ENCODE measurements at regions not wholly inside any gene's neighbourhood (a gene's known extent, or its start where the extent isn't known, plus 50 kb on each side); places are given as distances from the start of the nearest gene placed in this dataset.
"Not testable (repeated sequence)": the region's sequence is repeated elsewhere in the genome, so short reads cannot be mapped to it uniquely, and the experiment has no call there.

DNA sequence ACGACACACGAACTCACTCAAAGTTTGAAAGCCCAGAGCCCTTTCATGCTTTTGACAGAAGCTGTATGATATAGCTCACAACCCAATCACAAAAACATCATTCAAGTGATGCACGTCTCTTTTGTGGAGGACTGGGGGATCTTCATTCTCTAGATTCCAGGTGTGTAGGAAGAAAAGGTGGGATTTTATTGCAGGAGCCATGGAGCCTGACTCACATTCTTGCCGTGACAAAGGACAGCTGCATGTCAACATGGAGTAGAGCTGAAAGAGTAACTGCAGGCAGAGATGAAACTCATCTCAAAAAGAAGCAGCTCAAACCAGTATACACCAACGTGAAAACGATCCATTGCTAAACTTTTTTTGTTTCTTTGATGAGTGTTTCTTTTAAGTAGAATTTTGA, 50.9 kb upstream of the PDE1A start:
- no peak for DNase-seq

DNA sequence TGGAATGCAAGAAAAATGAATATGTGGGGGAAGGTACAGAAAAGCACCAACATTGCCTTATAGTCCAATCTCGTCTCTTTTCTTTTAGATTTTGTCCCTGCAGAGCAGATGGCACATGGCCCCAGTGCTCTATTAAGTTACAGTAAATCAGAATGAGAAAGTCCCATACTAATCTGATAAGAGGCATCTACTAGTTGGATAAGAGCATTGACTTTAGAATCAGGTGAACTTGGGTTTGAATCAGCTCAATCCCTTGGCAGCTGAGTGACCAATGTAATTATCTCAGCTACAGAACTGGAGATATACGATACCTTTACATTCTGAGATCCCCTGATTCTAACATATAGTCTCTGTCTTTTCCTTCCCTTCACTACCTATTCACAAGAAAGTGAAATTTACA, 54.8 kb upstream of the PDE1A start:
- DNase-seq, result no peak

DNA sequence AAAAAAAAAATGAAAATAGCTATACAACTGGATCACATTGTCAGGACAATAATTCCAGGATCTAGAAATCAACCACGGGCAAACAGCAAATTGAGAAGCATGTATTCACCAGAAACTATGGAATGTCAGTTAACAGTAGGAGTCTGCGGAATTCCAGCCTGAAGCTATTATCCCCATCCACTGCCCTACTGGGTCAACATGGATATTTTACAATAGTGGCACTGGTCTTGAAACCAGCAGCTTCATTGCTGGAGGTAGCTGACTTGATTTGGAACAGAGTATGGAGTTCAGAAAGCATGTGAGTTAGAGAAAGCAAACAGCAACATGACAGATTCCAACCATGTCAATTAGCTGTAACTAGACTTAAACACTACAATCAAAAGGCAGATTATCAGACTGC, 55.7 kb upstream of the PDE1A start:
- no peak for DNase-seq

DNA sequence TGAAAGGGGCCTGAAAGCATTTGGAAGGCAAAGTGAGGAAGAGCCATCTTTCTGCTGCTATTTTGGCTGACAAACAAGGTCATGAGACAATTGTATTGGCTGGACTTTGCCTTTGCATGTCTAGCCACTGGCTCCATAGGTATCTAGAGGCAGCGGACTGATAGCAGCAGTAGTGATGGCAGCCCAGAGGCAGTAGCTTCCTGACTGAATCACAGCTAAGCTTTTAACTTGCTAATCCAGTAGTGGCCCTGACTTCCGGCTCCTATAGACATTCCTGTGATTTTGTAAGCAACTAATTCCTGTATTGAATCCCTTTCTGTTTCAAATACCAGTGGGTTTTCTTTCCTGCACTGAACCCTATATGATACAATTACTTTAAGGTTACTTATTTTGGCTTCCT, 69.8 kb upstream of the PDE1A start:
- DNase-seq, result no peak

DNA sequence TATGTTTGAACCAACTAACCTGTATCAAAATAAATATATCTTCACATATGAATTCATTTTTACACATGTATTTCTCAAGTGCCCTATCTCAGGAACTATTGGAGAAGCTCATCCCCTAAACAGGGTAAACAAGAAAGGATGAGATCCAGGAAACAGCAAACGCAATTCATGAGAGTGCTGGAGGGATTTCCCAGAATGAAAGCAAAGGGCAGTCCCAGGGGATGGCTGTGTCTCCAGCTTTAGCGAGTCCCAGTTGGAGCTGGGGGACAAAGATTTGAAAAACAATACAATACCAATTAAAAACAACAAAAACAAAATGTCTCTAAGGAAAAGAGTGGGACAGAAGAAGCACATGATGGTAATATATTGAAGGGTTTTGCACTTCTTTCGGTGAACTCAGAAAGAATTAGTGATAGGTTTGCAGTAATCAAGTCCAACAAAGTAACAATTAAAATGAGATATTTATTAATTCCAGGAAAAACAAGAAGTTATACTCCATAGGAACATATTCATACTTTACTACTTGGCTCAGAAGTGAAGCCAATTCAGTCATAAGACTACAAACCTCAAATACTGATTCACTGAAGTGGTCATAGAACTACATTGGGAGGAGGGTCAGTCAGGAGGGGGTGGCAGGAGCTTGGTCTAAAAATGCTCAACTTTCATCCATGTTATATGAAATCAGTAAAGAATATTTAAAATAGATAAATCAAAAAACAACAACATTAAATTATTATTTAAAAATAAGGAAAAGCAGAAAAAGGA, 73.1 kb upstream of the PDE1A start:
- DNase-seq, result no peak

DNA sequence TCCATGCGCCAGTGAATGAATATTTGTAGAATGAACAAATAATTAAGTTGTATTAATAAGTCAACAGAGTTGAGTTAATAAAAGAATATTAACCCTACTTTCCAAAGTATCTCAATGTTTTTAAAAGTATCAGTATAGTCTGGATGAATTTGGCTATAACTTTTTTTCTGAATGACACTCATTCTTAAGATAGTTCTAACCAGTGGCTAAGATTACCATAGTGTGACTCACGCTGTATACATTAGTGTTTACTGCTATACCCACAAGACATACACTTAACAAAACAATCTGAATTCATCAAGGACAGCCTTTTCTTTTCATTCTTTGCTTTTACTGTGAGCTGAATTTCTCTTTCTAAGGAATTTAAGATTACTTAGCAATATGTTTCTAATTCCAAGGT, 77.0 kb upstream of the PDE1A start:
- DNase-seq, result no peak

DNA sequence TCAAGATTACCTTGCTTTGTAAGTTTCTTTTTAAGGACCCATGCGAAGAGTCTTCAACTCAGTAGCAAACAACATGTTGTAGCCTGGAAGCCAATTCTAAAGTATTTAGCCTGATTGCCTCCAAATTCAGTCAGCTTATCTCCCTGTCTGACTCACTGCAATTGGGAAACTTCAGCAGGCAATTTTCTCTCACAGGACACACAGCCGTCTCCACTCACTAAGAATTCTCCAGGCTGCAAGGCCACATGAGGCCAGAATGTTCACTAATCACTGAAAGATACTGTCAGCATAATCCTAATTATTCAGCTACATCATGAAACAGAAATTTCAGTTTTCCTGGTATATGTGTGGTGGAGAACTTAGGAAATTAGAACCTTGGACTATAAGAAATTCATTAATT, 78.1 kb upstream of the PDE1A start:
- DNase-seq, result no peak

DNA sequence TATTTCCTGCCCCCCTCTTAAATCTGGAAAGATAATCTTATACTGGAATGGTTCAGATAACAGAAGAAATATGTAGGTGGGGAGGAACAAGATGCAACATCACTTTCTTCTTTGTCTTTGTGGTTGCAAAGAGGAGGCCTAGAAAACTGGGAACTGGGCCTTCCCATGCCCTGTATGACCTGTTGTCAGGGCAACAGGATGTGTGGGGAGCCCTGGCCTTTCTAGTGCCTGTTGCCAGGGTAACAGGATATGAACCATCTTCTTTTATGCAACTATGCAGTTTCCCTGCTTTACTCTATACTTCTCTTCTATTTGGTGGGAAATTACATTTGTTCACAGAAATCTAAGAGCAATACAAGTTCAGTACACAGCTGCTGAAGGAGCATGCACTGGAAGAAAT, 79.8 kb upstream of the PDE1A start:
- DNase-seq, result no peak

DNA sequence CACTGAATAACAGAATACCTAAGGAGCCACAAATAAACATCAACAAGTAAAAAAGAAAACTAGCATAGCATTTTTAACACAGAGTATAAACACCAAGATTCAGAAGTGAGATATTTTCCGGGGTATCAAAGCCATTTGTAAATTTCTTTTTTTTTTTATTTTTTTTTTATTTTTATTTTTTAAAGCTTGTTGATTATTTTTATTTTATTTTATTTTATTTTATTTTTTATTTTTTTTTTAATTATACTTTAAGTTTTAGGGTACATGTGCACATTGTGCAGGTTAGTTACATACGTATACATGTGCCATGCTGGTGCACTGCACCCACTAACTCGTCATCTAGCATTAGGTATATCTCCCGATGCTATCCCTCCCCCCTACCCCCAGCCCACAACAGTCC, 81.7 kb upstream of the PDE1A start:
- DNase-seq, result not testable (repeated sequence)

DNA sequence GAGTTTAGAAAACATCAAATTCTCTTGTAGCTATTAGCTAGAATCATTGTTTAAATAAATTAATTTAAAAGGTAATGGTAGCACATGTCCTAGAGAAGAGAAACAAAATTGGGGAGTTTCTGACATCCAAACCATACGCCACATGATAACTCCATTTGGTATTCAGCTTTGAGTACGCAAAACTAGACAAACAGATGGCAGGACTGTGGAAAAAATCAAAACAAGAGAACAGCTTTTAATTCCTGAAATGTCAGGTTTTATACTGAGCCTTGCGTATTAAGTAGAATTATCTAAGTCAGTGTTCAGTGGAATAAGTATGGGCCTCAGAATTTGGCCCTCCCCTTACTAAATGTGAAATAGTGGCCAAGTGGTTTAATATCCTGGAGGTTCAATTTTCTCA, 82.4 kb upstream of the PDE1A start:
- DNase-seq, result no peak

DNA sequence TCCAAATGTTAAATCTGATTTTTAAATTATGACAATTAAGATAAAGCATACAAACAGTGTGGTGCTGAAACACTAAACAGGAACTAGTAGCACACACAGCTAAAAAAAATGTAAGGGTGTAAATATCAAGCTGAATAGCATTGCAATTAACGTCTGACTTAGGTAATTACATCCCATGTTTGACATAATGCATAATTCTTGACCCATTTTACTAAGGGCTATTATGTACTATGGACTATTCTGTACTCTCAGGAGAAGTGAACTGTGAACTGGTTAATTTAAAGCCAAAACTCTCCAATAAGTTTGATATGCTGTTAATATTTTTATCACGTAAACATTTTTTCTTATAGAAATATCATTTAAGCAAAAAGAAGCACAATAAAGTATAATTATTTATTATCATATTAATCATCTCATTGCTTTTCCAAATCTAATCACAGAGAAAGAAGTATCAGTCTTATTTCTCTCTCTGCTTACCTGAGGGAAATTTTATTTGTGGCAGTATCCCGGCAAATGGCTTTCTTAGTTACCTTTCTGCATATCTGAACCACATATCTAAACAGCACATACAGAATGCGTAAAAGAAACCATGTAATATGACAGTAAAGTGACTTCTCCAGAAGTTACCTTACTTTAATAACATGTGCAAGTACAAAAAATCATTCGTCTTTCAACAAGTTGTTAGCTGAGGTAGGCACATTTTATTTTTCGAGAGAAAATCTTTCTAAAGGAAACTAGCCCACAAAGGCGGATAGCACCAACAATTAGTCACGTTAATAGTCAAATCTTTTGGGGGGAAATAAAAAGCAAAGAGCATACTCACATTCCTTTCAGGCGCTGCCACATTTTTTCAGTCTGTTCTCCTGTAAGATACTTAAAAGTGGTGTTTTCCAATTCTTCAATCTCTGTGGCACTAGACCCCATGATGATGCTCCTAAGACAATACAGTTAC, 94.9 kb upstream of the PDE1A start:
- no peak for DNase-seq

DNA sequence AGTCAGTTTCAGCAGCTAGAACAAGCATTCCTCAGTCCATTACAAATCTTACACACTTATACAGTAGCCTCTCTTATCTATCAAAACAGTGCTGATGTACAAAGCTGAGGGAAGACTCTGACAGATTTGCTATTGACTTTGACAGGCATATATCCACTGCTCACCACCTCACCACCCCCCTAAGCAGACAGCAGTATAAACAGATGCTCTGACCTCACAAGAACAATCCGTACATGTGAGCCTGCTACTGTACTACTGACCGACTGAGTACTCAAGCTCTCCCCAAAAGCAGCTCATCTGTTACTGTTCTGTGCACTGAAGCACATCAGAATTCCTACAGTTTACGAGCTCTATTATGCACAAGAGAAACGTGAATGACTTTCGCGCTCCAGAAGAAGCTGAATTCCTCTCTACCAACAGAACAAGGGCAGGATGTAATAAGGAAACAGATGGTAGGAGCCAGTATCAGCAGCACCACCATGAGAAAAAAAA, 95.6 kb upstream of the PDE1A start:
- peak; percentile 90 for DNase-seq

DNA sequence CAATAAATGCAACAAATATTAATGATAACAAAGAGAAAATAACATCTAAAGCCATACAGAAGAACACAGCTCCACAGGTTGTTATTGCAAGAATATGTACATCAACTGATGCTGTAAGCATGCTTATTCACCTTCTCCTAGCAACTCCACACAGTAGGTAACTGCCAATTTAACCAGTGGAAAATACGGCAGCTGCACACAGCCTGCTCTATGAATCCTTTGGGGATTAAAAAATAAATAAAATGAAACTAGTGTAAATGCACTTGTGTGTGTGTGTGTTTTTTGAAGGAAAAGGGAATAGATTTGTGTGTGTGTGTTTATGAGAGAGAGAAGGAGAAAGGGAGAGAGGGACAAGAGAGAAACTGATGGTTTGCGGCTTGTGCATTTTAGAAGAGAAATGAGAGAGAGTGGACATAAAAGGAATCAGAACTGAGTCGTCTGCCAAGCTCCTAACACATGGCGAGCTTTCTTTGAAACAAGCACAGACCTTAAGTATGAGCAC, 96.2 kb upstream of the PDE1A start:
- peak; percentile 90 for DNase-seq

DNA sequence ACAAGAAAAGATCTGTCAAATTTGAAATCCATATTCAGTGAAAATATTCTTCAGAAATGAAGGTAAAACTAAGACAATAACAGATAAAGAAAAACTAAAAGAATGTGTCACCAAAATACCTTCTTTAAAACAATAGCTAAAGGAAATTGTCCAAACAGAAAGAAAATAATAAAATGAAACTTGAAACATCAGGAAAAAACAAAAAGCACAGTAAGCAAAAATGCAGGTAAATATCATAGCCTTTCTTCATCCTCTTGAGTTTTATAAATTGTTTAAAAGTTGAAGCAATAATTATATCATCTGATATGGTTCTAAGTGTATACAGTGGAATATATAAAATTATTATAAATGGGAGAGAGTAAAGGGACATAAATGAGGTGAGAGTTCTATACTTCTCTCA, 103.8 kb upstream of the PDE1A start:
- no peak for DNase-seq

DNA sequence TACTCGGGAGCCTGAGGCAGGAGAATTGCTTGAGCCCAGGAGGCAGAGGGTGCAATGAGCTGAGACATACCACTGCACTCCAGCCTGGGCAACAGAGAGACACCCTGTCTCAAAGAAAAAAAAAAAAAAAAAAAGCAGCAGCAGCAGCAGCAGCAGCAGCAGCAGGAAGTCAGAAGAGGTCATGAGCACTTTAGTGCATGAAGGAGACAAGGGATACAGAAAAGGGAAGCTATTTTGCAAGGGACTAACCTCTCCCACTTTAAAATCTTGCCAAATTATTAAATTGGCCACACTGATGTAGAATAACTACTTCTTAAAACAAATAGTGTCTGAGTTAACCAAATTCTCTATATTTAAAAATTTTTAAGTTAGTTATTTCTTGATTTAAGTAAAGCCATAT, 113.4 kb upstream of the PDE1A start:
- no peak for DNase-seq

DNA sequence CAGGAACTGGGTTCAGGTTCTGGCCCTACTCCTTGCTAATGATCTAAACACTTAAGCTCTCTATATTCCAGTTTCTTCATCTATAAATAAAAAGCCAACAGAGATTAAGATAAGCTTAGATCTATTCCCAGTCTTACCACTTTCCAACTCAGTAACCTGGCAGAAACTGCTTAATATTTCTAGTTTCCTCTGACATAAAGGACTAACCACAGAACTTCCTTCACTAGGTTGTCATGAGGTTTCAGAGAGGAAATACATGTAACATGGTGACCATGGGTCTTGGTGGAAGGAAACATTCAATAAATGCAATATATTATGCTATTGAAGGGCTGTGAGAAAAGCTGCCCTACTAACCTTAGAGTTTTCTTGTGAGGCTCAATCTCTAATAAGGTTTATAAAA, 114.4 kb upstream of the PDE1A start:
- no peak for DNase-seq

DNA sequence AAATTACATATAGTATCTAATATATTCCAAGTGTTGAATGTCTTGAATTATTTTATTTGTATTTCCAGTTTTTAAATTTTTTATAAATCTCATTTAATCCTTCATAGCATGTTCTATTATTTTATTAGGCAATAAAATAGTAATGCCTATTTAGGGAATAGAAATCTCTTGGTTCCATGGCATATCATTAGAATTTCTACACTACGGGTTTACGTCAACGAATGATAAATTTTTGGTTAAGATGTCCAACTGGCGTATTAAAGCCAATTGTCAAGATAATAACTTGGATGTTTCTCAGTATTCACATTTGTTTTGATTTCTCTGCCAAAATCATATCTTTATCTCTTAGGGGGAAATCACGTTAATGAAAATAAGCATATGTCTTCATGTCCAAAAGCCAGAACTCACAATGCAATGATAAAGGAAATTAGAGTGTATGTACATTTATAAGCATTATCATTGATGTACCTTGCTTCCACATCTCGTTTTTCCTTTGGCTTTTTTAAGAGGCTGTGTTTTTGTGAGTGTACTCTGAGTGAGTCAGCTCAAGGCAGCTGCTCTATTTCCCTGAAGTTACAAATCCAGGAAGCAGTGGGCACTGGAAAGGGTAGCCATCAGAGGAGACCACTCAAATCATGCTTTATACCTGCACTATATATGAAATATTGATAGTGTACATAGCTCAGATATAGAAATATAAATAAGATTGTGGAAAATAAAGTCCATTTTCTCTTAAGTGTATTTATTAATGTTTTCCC, 115.8 kb upstream of the PDE1A start:
- no peak for DNase-seq

DNA sequence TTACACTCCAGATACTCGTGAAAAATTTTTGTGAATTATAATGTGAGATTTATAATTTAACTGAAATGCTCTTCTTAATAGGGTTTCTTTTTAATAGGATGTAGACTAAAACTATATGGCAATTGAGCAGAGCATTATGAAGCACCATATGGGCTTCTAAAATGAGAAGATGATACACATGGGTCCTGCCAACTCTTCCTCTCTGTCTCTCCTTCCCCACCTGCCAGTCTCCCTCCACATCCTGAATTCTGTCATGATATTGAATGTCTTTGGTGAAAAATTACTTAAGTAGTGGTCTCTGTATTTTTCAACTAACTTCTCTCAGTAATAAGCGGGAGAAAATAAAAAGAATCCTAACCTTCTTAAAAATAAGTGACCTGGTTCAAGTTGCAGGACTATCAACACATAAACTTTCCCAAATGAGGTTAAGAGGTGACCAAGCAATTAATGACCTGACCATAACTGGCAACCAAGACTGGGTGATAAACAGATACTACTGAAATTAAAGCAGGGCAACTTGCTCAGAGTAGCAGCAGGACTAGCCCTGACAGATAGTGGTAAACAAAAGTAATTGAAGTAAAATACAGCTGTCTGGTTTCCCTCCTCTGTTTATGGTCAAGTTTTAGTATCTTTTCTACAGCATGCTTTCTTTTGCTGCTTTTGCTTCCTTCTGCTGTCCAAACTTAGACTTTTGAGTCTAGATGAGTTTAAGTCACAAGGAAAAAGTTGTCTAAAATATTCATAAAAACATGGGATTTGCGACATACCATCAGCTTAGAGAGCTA, 117.1 kb upstream of the PDE1A start:
- DNase-seq, result no peak

DNA sequence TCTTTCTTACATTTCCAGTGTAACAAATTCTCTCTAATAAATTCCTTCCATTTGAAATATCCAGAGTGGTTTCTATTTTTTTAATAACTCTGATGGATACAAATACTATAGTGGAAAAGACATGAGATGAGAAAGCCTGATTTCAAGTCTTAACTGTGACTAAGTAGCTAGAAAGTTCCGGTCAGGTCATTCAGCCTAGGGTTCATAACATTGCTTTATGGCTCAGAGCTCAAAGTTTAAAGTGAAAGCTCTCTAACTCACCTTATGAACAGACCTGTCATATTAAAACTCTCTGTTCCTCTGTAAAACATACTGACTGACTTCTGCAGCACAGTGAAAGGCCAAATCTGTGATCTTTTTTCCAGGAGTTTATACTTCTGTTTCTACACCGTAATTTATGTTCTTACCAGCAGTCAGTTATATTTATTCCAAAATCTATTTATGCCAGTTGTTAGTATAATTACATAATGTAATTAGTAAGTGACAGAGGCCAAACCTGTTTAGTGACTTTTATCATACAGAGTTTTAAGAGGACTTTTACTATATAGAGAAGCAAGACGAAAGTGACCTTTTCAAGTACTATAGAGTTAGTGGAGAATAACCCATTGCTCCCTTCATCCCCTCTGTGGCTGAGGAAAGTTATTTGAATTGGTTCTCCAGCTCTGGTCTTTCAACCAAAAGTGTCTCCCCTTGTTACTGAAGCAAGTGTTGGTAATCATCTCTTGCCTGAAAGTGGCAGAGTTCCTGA, 118.8 kb upstream of the PDE1A start:
- DNase-seq, result no peak

DNA sequence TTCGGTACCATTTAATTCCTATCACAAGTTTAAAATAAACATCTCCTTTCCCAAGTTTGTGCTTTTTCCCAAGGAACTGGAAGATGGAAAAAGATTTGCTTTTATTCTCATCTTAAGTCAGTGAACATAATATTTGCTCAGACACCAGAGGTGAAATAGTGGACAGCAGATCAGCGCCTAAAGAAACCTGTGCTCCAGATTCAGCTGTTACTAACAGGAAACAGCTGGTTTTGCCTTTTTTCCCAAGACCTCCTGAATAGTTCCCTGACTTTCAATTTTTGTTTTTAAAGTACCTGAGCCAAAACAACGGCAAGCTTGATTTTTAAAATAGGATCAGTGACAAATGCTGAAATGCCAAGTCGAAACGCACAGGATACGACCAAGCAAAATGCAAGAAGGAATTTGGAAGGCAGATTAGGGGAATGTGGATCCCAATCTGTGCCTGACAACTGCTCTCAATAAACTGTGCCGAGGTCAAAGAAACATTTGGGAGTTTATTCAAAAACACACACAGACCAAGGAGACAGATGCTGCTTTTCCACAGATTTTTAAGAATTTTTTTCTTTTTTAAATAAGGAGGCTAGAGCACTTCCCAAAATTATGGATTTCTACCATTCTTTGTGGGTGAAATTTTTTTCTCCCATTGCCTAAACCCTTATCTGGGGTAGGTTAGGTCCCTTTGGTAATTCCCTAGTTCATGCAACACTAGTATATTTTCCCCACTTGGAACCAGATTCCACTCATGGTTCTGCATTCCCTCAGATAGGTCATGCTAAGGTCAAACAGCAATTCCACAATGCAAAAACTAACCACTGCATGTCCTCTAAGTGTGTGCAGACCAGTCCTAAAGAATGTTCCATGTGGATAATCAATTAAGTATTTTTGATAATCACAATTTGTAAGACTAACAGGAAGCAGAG, 121.5 kb upstream of the PDE1A start:
- no peak for DNase-seq

Measured in NCI-H1092 treated with DMSO at 0.1 percent for 48 hours (cell line).